Right lobe of liver (tissue), 6 donors: ENCODE measurements at regions not wholly inside any gene's neighbourhood (a gene's known extent, or its start where the extent isn't known, plus 50 kb on each side); places are given as distances from the start of the nearest gene placed in this dataset.
"Not testable (repeated sequence)": the region's sequence is repeated elsewhere in the genome, so short reads cannot be mapped to it uniquely, and the experiment has no call there.

Source experiments
- ATAC-seq, 4 donors: fragments of 200-7000 bp; cut with Tn5 transposase; one replicate each; pipeline ENCODE4 v1.9.1; 2020; ENCODE audit warnings: mild to moderate bottlenecking in 4 of 4, moderate library complexity in 4 of 4
- DNase-seq, 3 donors: peaks; one replicate each; pipeline ENCODE4 v3.0.0-alpha.2; 2020
- H3K27ac ChIP-seq, 3 donors: fragments of 200-600 bp; one replicate each; pipeline ENCODE4 v1.8.0; 2022
- H3K27me3 ChIP-seq, 2 donors: fragments of 200-600 bp; one replicate each; pipeline ENCODE4 v1.8.0; 2022
- H3K36me3 ChIP-seq, 4 donors: fragments of 200-600 bp; sonication (generic) in 1 of 4; one replicate each; pipeline versions ENCODE4 v1.5.1 to v1.8.0; 2017 to 2022; ENCODE audit warnings: control low read depth in 1 of 4
- H3K4me1 ChIP-seq, 4 donors: fragments of 200-600 bp; sonication (generic) in 1 of 4; one replicate each; pipeline versions ENCODE4 v1.5.1 to v1.8.0; 2017 to 2022; ENCODE audit warnings: control low read depth in 1 of 4
- H3K4me3 ChIP-seq, 3 donors: fragments of 200-600 bp; one replicate each; pipeline ENCODE4 v1.8.0; 2022
- H3K9me3 ChIP-seq, 4 donors: fragments of 200-600 bp; sonication (generic) in 1 of 4; one replicate each; pipeline versions ENCODE4 v1.5.1 to v1.8.0; 2017 to 2022; ENCODE audit warnings: control low read depth in 1 of 4
- CTCF ChIP-seq, 4 donors: fragments of 200-600 bp in 3 of 4; fragments of 450-650 bp in 1 of 4; IDR thresholded peaks; one replicate each; pipeline versions ENCODE4 v1.5.1 to v1.8.0; 2016 to 2022; ENCODE audit warnings: antibody characterized with exemption in 4 of 4, mild to moderate bottlenecking in 2 of 4
- POLR2A ChIP-seq: fragments of 450-650 bp; IDR thresholded peaks from one replicate; pipeline ENCODE4 v1.6.1; 2017; ENCODE audit warnings: antibody characterized with exemption, mild to moderate bottlenecking
- WGBS: methylation state at CpG from one replicate; pipeline ENCODE4 v1.1.6; 2018; ENCODE audit warnings: low coverage, low lambda C conversion rate; ENCODE audit not compliant: insufficient coverage; ENCODE audit errors: missing lambda C conversion rate; 5-methylcytosine and 5-hydroxymethylcytosine counted together
- intact Hi-C, 2 donors: fragments of 100-400 bp; cut with DNase I; formaldehyde crosslinking; loops; one replicate each; pipeline versions ENCODE4 v1.11.2 to v1.14.1; 2022
- donor health status: DM: no; HTN: yes; CAD: no.
- donor health status: DM: no; HTN: no; CAD: no.
- donor health status: DM: no; HTN: no; CAD: no.
- donor health status: DM: no; HTN: yes; CAD: no.
- donor health status: DM: no; HTN: yes; CAD: no.

GRCh38 chr5:82509762-82510161 lies 231.6 kb upstream of the RPS23 start:
- H3K27me3 ChIP-seq = no peaks in the 10 kb centered on the region
- no peaks in the 10 kb centered on the region for H3K9me3 ChIP-seq
- no peak for DNase-seq
- 64% methylated on average over 1 of the region's 1 CpG for WGBS
- intact Hi-C loops = no loop called here
- no peak for TF ChIP-seq CTCF (IDR thresholded peaks at IDR 0.05)
- TF ChIP-seq POLR2A = no peak
- no peak for ATAC-seq
- H3K27ac ChIP-seq = no peak overlapping the region
- no peaks in the 10 kb centered on the region for H3K36me3 ChIP-seq
- H3K4me3 ChIP-seq = no peak overlapping the region
- H3K4me1 ChIP-seq = no peaks in the 10 kb centered on the region

GRCh38 chr5:82506390-82506789 lies 228.2 kb upstream of the RPS23 start:
- DNase-seq, H3K4me1 ChIP-seq, H3K27me3 ChIP-seq, intact Hi-C loops, ATAC-seq, H3K27ac ChIP-seq, H3K9me3 ChIP-seq, H3K36me3 ChIP-seq, H3K4me3 ChIP-seq: not testable (repeated sequence)
- 76% methylated on average over 2 of the region's 3 CpGs for WGBS

GRCh38 chr5:82499725-82500244 lies 221.6 kb upstream of the RPS23 start:
- no peaks in the 10 kb centered on the region for H3K27me3 ChIP-seq
- no peaks in the 10 kb centered on the region for H3K36me3 ChIP-seq
- 84% methylated on average over 2 of the region's 2 CpGs for WGBS
- no peak for ATAC-seq
- no peaks in the 10 kb centered on the region for H3K9me3 ChIP-seq
- no peaks in the 10 kb centered on the region for H3K4me1 ChIP-seq
- no peak overlapping the region for H3K4me3 ChIP-seq
- H3K27ac ChIP-seq = no peak overlapping the region
- TF ChIP-seq CTCF (IDR thresholded peaks at IDR 0.05) = no peak
- TF ChIP-seq POLR2A = no peak
- DNase-seq = no peak
- intact Hi-C loops = no loop called here

GRCh38 chr5:82497242-82497641 lies 219.1 kb upstream of the RPS23 start:
- no peaks in the 10 kb centered on the region for H3K9me3 ChIP-seq
- no peaks in the 10 kb centered on the region for H3K4me1 ChIP-seq
- no peak for DNase-seq
- intact Hi-C loops = no loop called here
- H3K27ac ChIP-seq = no peak overlapping the region
- no peak overlapping the region for H3K4me3 ChIP-seq
- TF ChIP-seq POLR2A (no peak), CTCF (IDR thresholded peaks at IDR 0.05) (no peak)
- H3K27me3 ChIP-seq = no peaks in the 10 kb centered on the region
- no peaks in the 10 kb centered on the region for H3K36me3 ChIP-seq
- no peak for ATAC-seq

- Histone ChIP-seq H3K9me3 (no peaks in the 10 kb centered on the region), H3K4me1 (no peaks in the 10 kb centered on the region), H3K27ac (no peak overlapping the region), H3K36me3 (no peaks in the 10 kb centered on the region), H3K27me3 (no peaks in the 10 kb centered on the region), H3K4me3 (no peak overlapping the region)
- TF ChIP-seq POLR2A (no peak), CTCF (IDR thresholded peaks at IDR 0.05) (peak in 1 of 4 donors; percentile 11)
- ATAC-seq (no peak), DNase-seq (no peak)
- intact Hi-C loops = no loop called here
These were observed 216.8 kb upstream of the RPS23 start for GRCh38 chr5:82494942-82495341.
